GM21390 (cell line): ENCODE measurements at regions not wholly inside any gene's neighbourhood (a gene's known extent, or its start where the extent isn't known, plus 50 kb on each side); places are given as distances from the start of the nearest gene placed in this dataset.
"Not testable (repeated sequence)": the region's sequence is repeated elsewhere in the genome, so short reads cannot be mapped to it uniquely, and the experiment has no call there.

Experiments used
- ATAC-seq: cut with Tn5 transposase; IDR thresholded peaks from one replicate; pipeline ENCODE4 v1.9.1; 2021; ENCODE audit not compliant: unreplicated experiment

GRCh38 chr2:60252581-60253150, 300.8 kb downstream of the BCL11A start:
- ATAC-seq = no peak

GRCh38 chr2:60251247-60251646, 302.2 kb downstream of the BCL11A start:
- no peak for ATAC-seq

DNA sequence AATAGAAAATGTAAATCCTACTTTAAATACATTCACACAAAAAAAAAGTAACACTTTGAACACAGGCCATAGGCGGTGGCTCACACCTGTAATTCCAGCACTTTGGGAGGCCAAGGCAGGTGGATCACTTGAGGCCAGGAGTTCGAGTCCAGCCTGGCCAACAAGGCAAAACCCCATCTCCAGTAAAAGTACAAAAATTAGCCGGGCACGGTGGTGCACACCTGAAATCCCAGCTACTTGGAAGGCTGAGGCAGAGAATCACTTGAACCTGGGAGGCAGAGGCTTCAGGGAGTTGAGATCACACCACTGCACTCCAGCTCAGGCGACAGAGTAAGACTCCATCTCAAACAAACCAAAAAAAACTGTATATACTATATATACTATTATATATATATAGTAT, 303.6 kb downstream of the BCL11A start:
- no peak for ATAC-seq

DNA sequence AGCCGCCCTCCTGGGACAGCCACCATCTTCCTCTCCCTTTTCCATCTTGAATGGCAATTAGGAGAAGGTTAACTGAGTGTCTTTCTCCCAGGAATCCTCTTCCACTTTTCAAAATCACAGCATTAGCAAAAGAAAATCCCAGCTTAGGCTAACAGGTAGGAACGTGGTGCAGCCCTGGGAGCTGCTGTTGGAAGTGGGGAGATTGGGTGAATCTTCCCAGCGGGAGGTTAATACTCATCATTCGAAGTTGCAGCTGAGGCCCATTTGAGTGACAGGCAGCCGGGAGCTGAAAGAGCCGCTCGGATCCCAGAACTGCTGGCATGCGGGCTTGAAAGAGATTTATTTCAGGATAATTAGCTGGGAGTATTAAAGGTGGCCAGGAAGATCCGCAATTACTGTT, 306.0 kb downstream of the BCL11A start:
- no peak for ATAC-seq

- ATAC-seq = no peak
Measured at GRCh38 chr2:60246583-60246982, 306.9 kb downstream of the BCL11A start.

- no peak for ATAC-seq
Measured at GRCh38 chr2:60234274-60234986, 319.0 kb downstream of the BCL11A start.

DNA sequence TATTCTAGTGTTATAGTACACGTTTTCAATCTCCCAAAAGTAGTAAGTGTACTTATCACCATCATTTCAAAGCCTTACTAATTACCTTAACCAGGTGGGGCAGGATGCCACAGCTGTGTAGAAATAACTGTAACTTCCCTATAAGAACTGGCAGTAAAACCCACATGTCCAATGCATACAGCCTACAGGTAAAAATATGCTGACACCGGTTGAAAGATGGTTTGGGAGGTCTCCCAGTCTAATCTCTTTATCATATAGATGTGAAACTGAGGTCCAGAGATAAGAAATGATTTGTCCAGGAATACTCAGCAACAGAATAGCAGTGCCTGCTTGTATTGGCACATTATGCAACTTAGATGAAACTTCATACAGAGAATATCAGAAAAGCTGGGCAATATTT, 322.9 kb downstream of the BCL11A start:
- ATAC-seq = no peak

DNA sequence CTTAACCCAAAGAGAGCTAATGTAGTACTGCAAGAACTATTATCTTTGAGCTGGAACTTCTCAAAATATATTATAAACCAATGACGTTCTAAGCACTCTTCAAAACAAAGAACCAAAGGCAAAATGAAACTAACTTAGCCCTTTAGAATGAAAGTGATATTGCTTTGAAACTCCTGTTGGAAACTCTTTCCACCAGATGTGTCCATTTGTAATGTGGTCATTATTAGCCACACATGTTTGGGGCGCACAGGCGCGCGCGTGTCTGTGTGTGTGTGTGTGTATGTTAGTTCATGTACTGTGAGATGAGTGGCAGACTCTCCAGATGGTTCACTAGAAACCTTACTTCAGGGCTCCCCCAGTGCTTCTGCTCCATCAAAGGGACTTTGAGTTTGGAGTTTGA, 323.4 kb downstream of the BCL11A start:
- no peak for ATAC-seq

DNA sequence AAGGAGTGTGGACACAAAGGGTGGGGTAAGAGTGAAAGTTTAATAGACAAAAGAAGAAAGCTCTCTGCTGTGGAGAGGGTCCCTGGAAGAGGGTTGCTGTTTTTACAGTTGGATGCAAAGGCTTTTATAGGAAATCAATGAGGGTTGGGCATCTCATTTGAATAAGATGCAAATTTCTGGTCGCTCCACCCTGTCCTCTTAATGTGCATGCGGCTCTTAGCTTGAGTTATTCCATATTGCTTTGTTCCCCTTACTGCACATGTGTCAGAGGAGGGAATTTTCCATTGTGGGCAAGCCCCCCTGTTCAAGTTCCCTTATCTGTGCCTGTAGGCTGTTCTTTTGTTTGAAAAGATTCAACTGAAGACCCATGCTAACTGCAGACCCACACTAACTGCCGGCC, 326.5 kb downstream of the BCL11A start:
- ATAC-seq = no peak

GRCh38 chr2:60226191-60226590, 327.3 kb downstream of the BCL11A start:
- no peak for ATAC-seq

DNA sequence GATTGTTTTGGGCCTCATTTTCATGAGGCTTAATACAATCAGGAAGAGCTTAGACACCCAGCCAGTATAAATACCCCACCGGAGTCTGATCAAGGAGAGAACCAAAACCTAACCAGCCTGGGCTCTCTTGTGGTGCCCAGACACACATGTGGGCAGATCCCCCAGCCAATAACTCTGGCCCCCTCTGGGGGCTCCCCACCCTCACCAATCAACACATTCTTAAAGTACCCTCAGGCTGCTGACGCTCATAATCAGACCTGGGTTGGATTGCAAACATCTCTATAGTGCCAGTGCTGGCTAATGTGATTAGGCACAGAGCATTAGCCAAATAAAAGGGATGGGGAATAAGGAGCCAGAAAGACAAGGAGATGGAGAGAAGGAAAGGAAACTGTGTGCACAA, 329.6 kb downstream of the BCL11A start:
- no peak for ATAC-seq

- ATAC-seq = no peak
Measured at GRCh38 chr2:60221098-60221497, 332.4 kb downstream of the BCL11A start.

DNA sequence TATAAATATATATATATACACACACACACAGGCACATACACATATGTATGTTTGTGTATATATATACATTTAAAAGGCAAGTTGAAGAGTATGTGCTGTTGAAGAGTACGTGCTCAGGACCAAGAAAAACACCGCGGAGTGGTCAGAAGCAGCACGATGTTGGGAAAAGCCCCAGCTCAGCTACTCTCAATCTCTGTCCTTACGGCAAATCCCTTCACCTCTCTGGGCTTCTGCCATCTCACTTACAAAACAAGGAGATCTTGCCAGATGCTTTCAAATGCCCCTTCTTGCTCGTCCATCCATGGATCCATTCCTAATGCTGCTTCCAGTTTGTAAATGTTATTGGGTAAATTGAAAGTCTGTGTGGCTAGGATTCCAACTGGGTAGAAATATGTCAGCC, 333.9 kb downstream of the BCL11A start:
- ATAC-seq = no peak

GRCh38 chr2:60216452-60216995, 336.9 kb downstream of the BCL11A start:
- ATAC-seq = no peak

DNA sequence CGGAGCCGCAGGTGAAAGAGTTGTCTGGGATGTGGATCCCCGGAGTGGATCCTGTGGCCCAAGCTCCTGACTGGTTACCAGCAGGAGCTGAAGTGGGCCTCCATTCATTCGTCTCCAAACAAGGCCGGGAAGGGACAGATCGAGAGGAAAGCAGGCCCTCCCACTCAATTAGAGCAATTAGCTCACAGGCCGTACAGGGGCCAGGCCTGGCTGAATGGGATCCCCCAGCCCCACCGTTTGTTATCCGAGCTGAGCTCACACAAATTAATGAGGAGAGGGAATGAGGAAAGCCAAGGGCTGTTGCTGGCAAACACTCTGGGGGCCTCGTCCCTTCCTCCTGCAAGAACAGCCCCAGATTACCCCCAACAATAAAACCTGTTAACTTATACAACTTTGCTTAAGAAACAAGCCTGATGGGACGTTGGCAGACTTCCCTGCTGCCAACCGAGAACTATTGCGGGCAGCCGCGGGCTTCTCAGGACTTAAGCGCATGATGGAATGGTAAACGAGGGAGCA, 338.0 kb downstream of the BCL11A start:
- no peak for ATAC-seq

DNA sequence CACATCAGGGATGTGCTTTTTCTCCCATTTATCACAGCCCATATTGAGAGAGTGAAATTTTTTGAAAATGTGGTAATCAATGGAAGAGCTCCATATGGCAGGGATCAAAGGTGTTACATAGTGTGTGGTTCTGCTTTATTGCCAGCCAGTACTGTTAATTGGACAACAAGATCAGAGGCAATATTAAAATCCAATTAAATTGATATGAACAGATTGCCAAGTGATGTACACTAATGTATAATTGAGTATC, 338.9 kb downstream of the BCL11A start:
- no peak for ATAC-seq

DNA sequence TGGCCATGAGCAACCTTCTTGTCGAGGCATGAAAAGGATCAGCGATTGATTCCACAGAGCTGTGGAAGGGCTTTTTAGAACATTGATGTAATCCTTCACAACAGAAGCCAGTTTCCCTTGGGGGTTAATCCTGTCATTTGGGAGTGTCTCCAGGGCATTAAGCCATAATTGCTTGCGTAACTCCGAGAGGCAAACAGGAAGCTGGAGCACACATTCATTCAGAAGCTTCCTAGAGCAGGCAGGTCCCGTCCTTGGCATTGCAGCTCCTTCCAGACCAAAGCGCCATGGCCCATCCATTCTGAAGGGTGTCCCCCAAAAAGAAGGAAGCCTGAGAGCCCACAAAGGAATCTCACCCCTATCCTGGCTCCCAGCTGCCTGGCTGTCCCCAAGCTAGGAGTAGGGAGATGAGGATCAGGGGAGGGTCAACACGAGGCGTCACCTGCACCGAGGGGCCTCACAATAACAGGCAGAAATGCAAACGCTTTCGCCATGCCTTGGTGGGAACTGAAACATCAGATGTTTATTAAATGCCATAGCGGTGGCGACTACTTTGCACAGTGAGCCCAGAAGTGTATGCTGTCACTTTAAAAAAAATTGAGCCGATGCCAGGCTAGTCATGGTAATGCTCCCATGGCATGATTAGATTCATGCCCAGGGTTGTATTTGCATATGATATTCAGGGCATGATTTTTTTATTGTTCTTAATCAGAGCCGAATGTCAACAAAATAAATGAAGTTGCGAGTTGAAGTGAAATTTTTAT, 339.4 kb downstream of the BCL11A start:
- ATAC-seq = no peak

GRCh38 chr2:60212181-60212945, 341.1 kb downstream of the BCL11A start:
- ATAC-seq = no peak

- ATAC-seq = not testable (repeated sequence)
Measured at GRCh38 chr2:60189006-60189405, 364.4 kb downstream of the BCL11A start.

DNA sequence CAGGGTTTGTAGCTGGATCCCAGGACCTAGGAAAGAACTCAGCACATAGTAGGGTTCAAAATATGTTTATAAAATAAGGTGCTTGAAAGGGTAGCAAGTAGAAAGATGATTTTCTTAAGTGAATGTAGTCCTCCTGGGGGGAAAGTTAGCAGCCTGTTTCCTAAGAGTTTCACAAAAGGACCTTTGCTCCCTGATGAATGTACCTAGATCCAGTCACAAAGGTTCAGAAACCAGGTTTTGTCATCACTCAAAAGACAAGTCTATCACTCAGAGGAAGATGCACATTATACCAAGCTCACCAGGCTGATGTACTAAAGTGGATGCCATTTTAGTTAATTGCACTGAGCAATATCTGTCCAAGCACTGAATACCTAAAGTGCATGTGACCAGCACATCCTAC, 378.2 kb downstream of the BCL11A start:
- ATAC-seq = no peak

GRCh38 chr2:60174146-60174545, 379.3 kb downstream of the BCL11A start:
- ATAC-seq = no peak
